ENCODE measurements at regions not wholly inside any gene's neighbourhood (a gene's known extent, or its start where the extent isn't known, plus 50 kb on each side); places are given as distances from the start of the nearest gene placed in this dataset.

DNA sequence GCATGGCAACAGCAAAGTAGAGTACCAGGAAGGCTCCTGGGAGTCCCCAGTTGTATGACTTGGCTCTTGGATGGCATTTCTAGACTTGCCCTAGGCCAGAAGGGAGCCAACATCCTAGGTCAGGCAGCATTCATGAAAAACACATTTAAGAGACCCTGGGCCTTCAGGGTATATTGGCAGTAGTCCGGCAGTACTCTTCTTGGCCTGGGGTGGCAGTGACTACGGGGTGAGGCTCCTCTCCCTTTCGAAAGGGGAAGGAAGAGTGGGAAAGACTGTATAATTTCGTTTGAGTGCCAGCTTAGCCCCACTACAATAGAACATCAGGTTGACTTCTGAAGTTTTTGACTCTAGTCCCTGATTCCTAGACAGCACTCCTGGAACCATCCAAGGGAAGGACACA, 136.4 kb downstream of the ZIC4 start:
- TF ChIP-seq EZH2 (IDR thresholded peaks at IDR 0.05; ENCODE audit: insufficient read depth, poor library complexity, severe bottlenecking) (no peak), EZH2phosphoT487 (IDR thresholded peaks at IDR 0.05; ENCODE audit: insufficient read depth, low read depth) (no peak)
